Neural progenitor cell (in vitro differentiated cells): ENCODE measurements at regions not wholly inside any gene's neighbourhood (a gene's known extent, or its start where the extent isn't known, plus 50 kb on each side); places are given as distances from the start of the nearest gene placed in this dataset.
A peak's percentile ranks its signal among the peaks of the same experiment; 100 is the strongest.

ENCODE experiments used
- DNase-seq: peaks from one replicate; pipeline ENCODE4 v3.0.0-alpha.2; 2016; ENCODE audit warnings: low spot score
- H2AFZ ChIP-seq: fragments of 200-600 bp; sonication (generic); replicated peaks from 2 replicates; pipeline ENCODE4 v1.6.1; 2016; ENCODE audit warnings: antibody characterized with exemption
- H3F3A ChIP-seq: fragments of 200-600 bp; sonication (generic); 2 replicates; pipeline ENCODE4 v1.6.1; 2016; ENCODE audit warnings: antibody characterized with exemption, low read depth
- H3K27ac ChIP-seq: fragments of 200-600 bp; sonication (generic); 2 replicates; pipeline ENCODE4 v1.5.1; 2016; ENCODE audit warnings: mild to moderate bottlenecking
- H3K27me3 ChIP-seq: fragments of 200-600 bp; sonication (generic); 2 replicates; pipeline ENCODE4 v1.6.1; 2016; ENCODE audit warnings: mild to moderate bottlenecking, moderate library complexity
- H3K36me3 ChIP-seq: fragments of 200-600 bp; sonication (generic); 2 replicates; pipeline ENCODE4 v1.5.1; 2016
- H3K4me1 ChIP-seq: fragments of 200-600 bp; sonication (generic); 2 replicates; pipeline ENCODE4 v1.6.1; 2016; ENCODE audit warnings: mixed run types
- H3K4me2 ChIP-seq: fragments of 200-600 bp; sonication (generic); 2 replicates; pipeline ENCODE4 v1.6.1; 2016
- H3K4me3 ChIP-seq: fragments of 200-600 bp; sonication (generic); 2 replicates; pipeline ENCODE4 v1.5.1; 2016
- H3K79me2 ChIP-seq: fragments of 200-600 bp; sonication (generic); 2 replicates; pipeline ENCODE4 v1.6.1; 2016; ENCODE audit warnings: low read depth
- H3K9ac ChIP-seq: fragments of 200-600 bp; sonication (generic); 2 replicates; pipeline ENCODE4 v1.6.1; 2016
- H3K9me3 ChIP-seq: fragments of 200-600 bp; sonication (generic); 2 replicates; pipeline ENCODE4 v1.5.1; 2016; ENCODE audit warnings: low read depth
- H4K20me1 ChIP-seq: fragments of 200-600 bp; sonication (generic); 2 replicates; pipeline ENCODE4 v1.6.1; 2016; ENCODE audit warnings: low read depth
- H3K27ac Mint-ChIP-seq: 3 replicates; pipeline ENCODE4 v1.8.0; 2021; ENCODE audit warnings: mixed read lengths
- H3K27me3 Mint-ChIP-seq: 2 replicates; pipeline ENCODE4 v1.8.0; 2022; ENCODE audit warnings: low read depth, mild to moderate bottlenecking, inconsistent platforms, moderate library complexity, mixed read lengths; ENCODE audit not compliant: insufficient read depth
- H3K36me3 Mint-ChIP-seq: 3 replicates; pipeline ENCODE4 v1.8.0; 2021; ENCODE audit warnings: mixed read lengths
- H3K4me1 Mint-ChIP-seq: 3 replicates; pipeline ENCODE4 v1.8.0; 2021; ENCODE audit warnings: mixed read lengths
- H3K4me3 Mint-ChIP-seq: 3 replicates; pipeline ENCODE4 v1.8.0; 2021; ENCODE audit warnings: mild to moderate bottlenecking, moderate library complexity, mixed read lengths
- H3K9me3 Mint-ChIP-seq: 3 replicates; pipeline ENCODE4 v1.8.0; 2020; ENCODE audit warnings: mixed read lengths
- EZH2 ChIP-seq: fragments of 200-600 bp; sonication (generic); IDR thresholded peaks from 2 replicates; pipeline ENCODE4 v1.6.1; 2017; ENCODE audit warnings: antibody characterized with exemption, mild to moderate bottlenecking, moderate library complexity
- EZH2phosphoT487 ChIP-seq: fragments of 200-600 bp; sonication (generic); IDR thresholded peaks from 2 replicates; pipeline ENCODE4 v1.6.1; 2017; ENCODE audit warnings: antibody characterized with exemption
- TF ChIP-seq, protein P1 (sequence below): fragments of 200-600 bp; sonication (generic); IDR thresholded peaks from 2 replicates; pipeline ENCODE4 v1.5.1; 2017; ENCODE audit warnings: antibody characterized with exemption, mild to moderate bottlenecking

DNA sequence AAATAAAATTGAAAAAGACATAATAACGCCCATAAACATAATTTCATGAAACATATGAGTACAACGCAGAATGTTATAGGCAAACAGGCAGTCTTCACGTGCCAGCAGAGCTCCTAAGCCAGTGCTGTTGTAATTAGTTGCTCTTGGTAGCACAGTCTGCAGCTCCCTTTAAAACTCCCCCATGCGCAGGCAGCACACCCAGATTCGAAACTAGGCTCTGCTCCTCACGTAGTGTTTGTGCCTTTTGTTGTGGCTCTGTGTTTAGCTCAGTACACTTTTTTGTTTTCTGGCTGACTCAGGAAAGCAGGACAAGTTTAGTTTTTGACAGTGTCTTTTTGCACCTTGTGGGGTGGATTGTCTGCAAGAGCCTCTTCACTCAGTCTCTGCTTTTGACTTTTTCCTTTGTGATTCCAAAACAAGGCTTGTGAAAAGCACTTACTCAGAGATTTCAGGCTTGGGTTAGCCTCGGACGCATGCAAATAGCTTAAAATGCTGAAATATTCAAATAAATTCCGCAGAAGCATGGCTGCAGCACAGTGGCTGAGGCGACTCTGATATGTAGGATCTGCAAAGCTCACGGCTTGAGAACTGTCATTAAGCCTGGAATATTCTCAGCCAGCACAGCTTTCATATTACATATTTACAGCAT, 113.6 kb downstream of the IRX1 start:
- Histone ChIP-seq H4K20me1 (no peaks in the 10 kb centered on the region), H3K27me3 (no peaks in the 10 kb centered on the region), H3K27ac (no peak overlapping the region), H3K9ac (no peak overlapping the region), H2AFZ (peak overlapping the region; percentile 74), H3K36me3 (no peaks in the 10 kb centered on the region), H3K4me3 (peak overlapping the region; percentile 24), H3K4me2 (peak overlapping the region; percentile 68), H3K4me1 (peaks cover 16% of the 10 kb centered on the region), H3F3A (peaks cover 11% of the 10 kb centered on the region), H3K9me3 (no peaks in the 10 kb centered on the region), H3K79me2 (no peaks in the 10 kb centered on the region)
- H3K36me3 Mint-ChIP-seq: no peaks in the 10 kb centered on the region
- no peak for TF ChIP-seq EZH2
- TF ChIP-seq EZH2phosphoT487: no peak
- TF ChIP-seq, protein P1, sequence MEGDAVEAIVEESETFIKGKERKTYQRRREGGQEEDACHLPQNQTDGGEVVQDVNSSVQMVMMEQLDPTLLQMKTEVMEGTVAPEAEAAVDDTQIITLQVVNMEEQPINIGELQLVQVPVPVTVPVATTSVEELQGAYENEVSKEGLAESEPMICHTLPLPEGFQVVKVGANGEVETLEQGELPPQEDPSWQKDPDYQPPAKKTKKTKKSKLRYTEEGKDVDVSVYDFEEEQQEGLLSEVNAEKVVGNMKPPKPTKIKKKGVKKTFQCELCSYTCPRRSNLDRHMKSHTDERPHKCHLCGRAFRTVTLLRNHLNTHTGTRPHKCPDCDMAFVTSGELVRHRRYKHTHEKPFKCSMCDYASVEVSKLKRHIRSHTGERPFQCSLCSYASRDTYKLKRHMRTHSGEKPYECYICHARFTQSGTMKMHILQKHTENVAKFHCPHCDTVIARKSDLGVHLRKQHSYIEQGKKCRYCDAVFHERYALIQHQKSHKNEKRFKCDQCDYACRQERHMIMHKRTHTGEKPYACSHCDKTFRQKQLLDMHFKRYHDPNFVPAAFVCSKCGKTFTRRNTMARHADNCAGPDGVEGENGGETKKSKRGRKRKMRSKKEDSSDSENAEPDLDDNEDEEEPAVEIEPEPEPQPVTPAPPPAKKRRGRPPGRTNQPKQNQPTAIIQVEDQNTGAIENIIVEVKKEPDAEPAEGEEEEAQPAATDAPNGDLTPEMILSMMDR: no peak
- DNase-seq: peak; percentile 53
- peaks cover 2% of the 10 kb centered on the region for H3K9me3 Mint-ChIP-seq
- no peaks in the 10 kb centered on the region for H3K27me3 Mint-ChIP-seq
- peak overlapping the region; percentile 31 for H3K4me3 Mint-ChIP-seq
- H3K4me1 Mint-ChIP-seq: peaks cover 13% of the 10 kb centered on the region
- H3K27ac Mint-ChIP-seq: no peak overlapping the region

DNA sequence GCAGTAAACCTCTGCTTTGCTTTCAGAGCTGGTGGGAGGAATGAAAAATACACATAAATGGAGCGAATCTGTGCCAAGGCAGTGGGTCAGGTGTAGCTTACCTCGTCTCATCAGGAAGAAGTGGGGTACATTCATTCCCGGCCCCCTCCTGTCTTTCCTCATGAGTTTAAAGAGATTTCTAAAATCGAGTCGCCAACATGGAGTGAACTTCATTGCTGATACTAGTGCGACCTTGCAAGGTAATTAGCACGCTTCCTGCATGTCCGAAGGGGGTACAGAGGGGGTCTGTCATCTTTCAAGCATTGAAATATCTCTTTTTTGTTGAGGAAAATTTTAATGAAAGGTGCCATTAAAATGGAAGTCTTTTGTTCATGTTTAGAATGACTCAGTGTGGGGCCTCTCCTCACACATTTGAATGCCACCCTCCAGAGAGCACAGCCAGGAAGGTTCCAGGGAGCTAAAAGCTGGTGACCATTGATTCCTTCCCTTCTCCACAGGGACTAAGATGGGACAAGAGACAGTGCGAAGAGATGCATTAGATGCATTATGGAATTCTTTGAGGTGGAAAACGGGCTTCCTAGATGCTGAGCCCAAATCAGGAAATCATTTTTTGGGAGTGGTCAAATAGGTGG, 114.2 kb downstream of the IRX1 start:
- peak overlapping the region; percentile 31 for H3K4me3 Mint-ChIP-seq

DNA sequence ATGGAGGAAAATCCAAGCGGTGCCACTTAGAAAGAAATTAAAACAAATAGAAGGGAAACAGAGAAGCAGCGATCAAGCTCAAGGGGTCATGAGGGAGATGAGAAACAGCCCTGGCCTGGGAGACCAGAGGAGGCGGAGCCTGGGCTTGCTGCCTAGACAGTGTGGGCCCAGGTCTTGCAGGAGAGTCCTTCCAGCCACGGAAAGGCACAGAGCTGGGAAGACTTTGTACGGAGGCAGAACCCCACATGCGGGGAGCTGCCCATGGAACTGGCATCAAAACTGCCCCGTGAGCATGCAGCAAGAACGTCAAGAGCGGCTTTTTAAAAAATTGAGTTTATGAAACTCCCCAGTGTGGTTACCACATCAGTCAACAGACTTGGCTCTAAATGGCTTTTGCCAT, 119.4 kb downstream of the IRX1 start:
- Histone ChIP-seq H2AFZ (peak overlapping the region; percentile 48), H3F3A (no peaks in the 10 kb centered on the region), H3K27me3 (no peaks in the 10 kb centered on the region), H3K9me3 (no peaks in the 10 kb centered on the region), H3K4me1 (peaks cover 1% of the 10 kb centered on the region), H3K4me2 (no peak overlapping the region), H4K20me1 (no peaks in the 10 kb centered on the region), H3K9ac (no peak overlapping the region), H3K36me3 (no peaks in the 10 kb centered on the region), H3K27ac (no peak overlapping the region), H3K79me2 (no peaks in the 10 kb centered on the region), H3K4me3 (no peak overlapping the region)
- Mint-ChIP-seq H3K27ac (no peak overlapping the region), H3K36me3 (no peaks in the 10 kb centered on the region), H3K4me1 (peaks cover 2% of the 10 kb centered on the region), H3K9me3 (peaks cover 4% of the 10 kb centered on the region), H3K27me3 (no peaks in the 10 kb centered on the region), H3K4me3 (no peak overlapping the region)
- TF ChIP-seq EZH2: no peak
- no peak for TF ChIP-seq EZH2phosphoT487
- TF ChIP-seq, protein P1: no peak
- no peak for DNase-seq

More for the DNA sequence above, 114.2 kb downstream of the IRX1 start:
- Histone ChIP-seq H3K4me2 (peak overlapping the region; percentile 68), H3K79me2 (no peaks in the 10 kb centered on the region), H2AFZ (peak overlapping the region; percentile 74), H3K9me3 (no peaks in the 10 kb centered on the region), H4K20me1 (no peaks in the 10 kb centered on the region), H3K4me1 (peaks cover 16% of the 10 kb centered on the region), H3K4me3 (peak overlapping the region; percentile 24), H3F3A (peaks cover 11% of the 10 kb centered on the region), H3K9ac (no peak overlapping the region), H3K27ac (no peak overlapping the region), H3K27me3 (no peaks in the 10 kb centered on the region), H3K36me3 (no peaks in the 10 kb centered on the region)
- Mint-ChIP-seq H3K36me3 (no peaks in the 10 kb centered on the region), H3K9me3 (peaks cover 2% of the 10 kb centered on the region), H3K27ac (no peak overlapping the region), H3K27me3 (no peaks in the 10 kb centered on the region), H3K4me1 (peaks cover 13% of the 10 kb centered on the region)
- no peak for DNase-seq
- no peak for TF ChIP-seq EZH2
- no peak for TF ChIP-seq EZH2phosphoT487
- TF ChIP-seq, protein P1: no peak
